ENCODE measurements at regions not wholly inside any gene's neighbourhood (a gene's known extent, or its start where the extent isn't known, plus 50 kb on each side); places are given as distances from the start of the nearest gene placed in this dataset.

DNA sequence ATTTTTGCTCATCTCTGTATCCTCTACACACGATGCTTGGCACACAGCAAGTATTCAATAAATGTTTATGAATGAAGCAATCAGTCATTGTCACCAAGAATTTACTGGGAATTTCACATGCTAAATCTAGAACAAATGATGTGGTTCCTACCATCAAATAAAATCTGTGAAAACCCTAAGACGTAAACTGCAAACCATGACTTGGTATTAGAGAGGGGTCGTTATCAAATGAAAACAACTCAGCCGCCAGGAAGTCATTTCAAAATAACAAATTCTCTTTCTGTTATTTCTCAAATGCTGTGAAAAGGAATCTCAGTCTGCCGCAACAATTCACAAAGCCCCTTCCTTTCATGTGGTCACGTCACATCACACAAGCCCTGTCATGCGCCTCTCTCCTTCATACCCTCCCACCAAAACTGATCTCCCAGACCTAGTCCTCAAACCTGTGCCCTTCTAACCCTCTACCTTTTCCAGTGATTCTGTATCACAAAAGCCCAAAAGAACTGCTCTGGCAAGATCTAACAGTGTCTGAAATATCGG is 173.6 kb downstream of the DEPDC1B start:
- intact Hi-C loops (cut with micrococcal nuclease): no loop called here
- dilution Hi-C loops (cut with HindIII; ENCODE audit: low sequenced_read_pairs, unreplicated experiment): no loop called here

More for the DNA sequence above, 173.6 kb downstream of the DEPDC1B start:
- no peaks in the 10 kb centered on the region for H3K9me1 ChIP-seq (ENCODE audit: insufficient read depth, low read length)
- H3K4me2 ChIP-seq (ENCODE audit: low read depth, low read length): no peak overlapping the region
- no peak overlapping the region for H3K27ac ChIP-seq (ENCODE audit: insufficient read depth, low read length)
- H2BK5ac ChIP-seq (ENCODE audit: low read depth, low read length, poor library complexity, severe bottlenecking): no peak overlapping the region
- no peak overlapping the region for H2AFZ ChIP-seq (replicated peaks; ENCODE audit: low read length, poor library complexity)
- H3K56ac ChIP-seq (ENCODE audit: extremely low read depth, insufficient read depth, low read length): no peak overlapping the region
- no peak overlapping the region for H2BK20ac ChIP-seq (ENCODE audit: low read depth, low read length)
- peaks cover 2% of the 10 kb centered on the region; the same call in 1 of the 2 replicates for H3K27me3 ChIP-seq (ENCODE audit: control insufficient read depth, insufficient read depth, low read length)
- no peaks in the 10 kb centered on the region for H3K9me3 ChIP-seq (ENCODE audit: control insufficient read depth, insufficient read depth, low read length)
- H3K79me1 ChIP-seq (ENCODE audit: low read depth in 1 of 2, low read length in 2 of 2): no peaks in the 10 kb centered on the region
- H3K23ac ChIP-seq (ENCODE audit: low read depth, low read length): no peak overlapping the region
- no peak overlapping the region for H2AK9ac ChIP-seq (replicated peaks; ENCODE audit: low read depth, low read length, poor library complexity)
- DNase-seq: no peak
- H3K9ac ChIP-seq (ENCODE audit: low read depth, low read length): no peak overlapping the region
- 60% methylated on average over 1 of the region's 8 CpGs; no CpG with 5 or more reads in 1 of the 2 experiments for WGBS, 2 experiments (ENCODE audit: extremely low coverage in 2 of 2, insufficient read length in 1 of 2)
- H2AK5ac ChIP-seq (ENCODE audit: low read depth, low read length): no peak overlapping the region
- in situ Hi-C loops (cut with MboI; ENCODE audit: low sequenced_read_pairs): no loop called here
- no peak overlapping the region for H4K5ac ChIP-seq (ENCODE audit: low read depth, low read length)
- no peak overlapping the region for H2BK120ac ChIP-seq (ENCODE audit: low read depth, low read length)
- TF ChIP-seq NFE2L2 (IDR thresholded peaks at IDR 0.05; ENCODE audit: low read depth, low read length) (no peak), BHLHE40 (IDR thresholded peaks at IDR 0.05; ENCODE audit: low read depth, low read length) (no peak), RCOR1 (IDR thresholded peaks at IDR 0.05; ENCODE audit: insufficient replicate concordance, low read length) (no peak), RAD21 (IDR thresholded peaks at IDR 0.05; ENCODE audit: low read length) (no peak), RFX5 (IDR thresholded peaks at IDR 0.05; ENCODE audit: low read depth, low read length) (no peak), MXI1 (IDR thresholded peaks at IDR 0.05; ENCODE audit: borderline replicate concordance, low read depth, low read length) (no peak), FOS (IDR thresholded peaks at IDR 0.05; ENCODE audit: low read depth, low read length) (no peak)
- TF ChIP-seq, protein P1, sequence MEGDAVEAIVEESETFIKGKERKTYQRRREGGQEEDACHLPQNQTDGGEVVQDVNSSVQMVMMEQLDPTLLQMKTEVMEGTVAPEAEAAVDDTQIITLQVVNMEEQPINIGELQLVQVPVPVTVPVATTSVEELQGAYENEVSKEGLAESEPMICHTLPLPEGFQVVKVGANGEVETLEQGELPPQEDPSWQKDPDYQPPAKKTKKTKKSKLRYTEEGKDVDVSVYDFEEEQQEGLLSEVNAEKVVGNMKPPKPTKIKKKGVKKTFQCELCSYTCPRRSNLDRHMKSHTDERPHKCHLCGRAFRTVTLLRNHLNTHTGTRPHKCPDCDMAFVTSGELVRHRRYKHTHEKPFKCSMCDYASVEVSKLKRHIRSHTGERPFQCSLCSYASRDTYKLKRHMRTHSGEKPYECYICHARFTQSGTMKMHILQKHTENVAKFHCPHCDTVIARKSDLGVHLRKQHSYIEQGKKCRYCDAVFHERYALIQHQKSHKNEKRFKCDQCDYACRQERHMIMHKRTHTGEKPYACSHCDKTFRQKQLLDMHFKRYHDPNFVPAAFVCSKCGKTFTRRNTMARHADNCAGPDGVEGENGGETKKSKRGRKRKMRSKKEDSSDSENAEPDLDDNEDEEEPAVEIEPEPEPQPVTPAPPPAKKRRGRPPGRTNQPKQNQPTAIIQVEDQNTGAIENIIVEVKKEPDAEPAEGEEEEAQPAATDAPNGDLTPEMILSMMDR (conservative IDR thresholded peaks at IDR 0.05; ENCODE audit: low read depth, low read length): no peak
- H3K4me3 ChIP-seq (ENCODE audit: insufficient read depth, low read depth, low read length): no peak overlapping the region
- H3K4ac ChIP-seq (ENCODE audit: low read depth, low read length): no peak overlapping the region
- ChIA-PET CTCF (no interaction called here), POLR2A (ENCODE audit: unreplicated experiment) (no interaction called here)
- H4K20me1 ChIP-seq (ENCODE audit: insufficient read depth, low read length): no peaks in the 10 kb centered on the region
- H3K36me3 ChIP-seq (ENCODE audit: control insufficient read depth, insufficient read depth, low read length): no peaks in the 10 kb centered on the region
- H2BK15ac ChIP-seq (ENCODE audit: low read depth, low read length): no peak overlapping the region
- no peak for ATAC-seq (ENCODE audit: low read depth)
- peaks cover 7% of the 10 kb centered on the region for H3K4me1 ChIP-seq (ENCODE audit: control insufficient read depth, insufficient read depth, low read length)
- H3K18ac ChIP-seq (ENCODE audit: low read depth, low read length): no peak overlapping the region
- no peak overlapping the region for H4K8ac ChIP-seq (ENCODE audit: low read depth in 2 of 2, low read length in 2 of 2)
- H4K91ac ChIP-seq (ENCODE audit: insufficient read depth, low read depth, low read length): no peak overlapping the region
- no TSS peak for BruUV-seq (replicated peaks)
- no peak overlapping the region for H3K14ac ChIP-seq (replicated peaks; ENCODE audit: low read depth, low read length)
